SU-DHL-6 (cell line): ENCODE measurements at regions not wholly inside any gene's neighbourhood (a gene's known extent, or its start where the extent isn't known, plus 50 kb on each side); places are given as distances from the start of the nearest gene placed in this dataset.
A peak's percentile ranks its signal among the peaks of the same experiment; 100 is the strongest.

Experiments used
- H2AFZ ChIP-seq: fragments of 200-600 bp; sonication (generic); 2 replicates; pipeline ENCODE4 v1.6.1; 2014; ENCODE audit warnings: low read depth, mild to moderate bottlenecking, moderate library complexity, mixed read lengths, antibody characterized with exemption, low read length; ENCODE audit not compliant: severe bottlenecking
- H3F3A ChIP-seq: fragments of 200-600 bp; shearing (Covaris generic); 2 replicates; pipeline ENCODE4 v1.6.0; 2016; ENCODE audit warnings: antibody characterized with exemption, mild to moderate bottlenecking; ENCODE audit not compliant: insufficient read depth
- H3K27ac ChIP-seq: fragments of 200-600 bp; sonication (generic); 2 replicates; pipeline ENCODE4 v1.5.1; 2016; ENCODE audit warnings: low read depth, mild to moderate bottlenecking, low read length, moderate library complexity, mixed read lengths
- H3K27me3 ChIP-seq: fragments of 200-600 bp; sonication (generic), shearing (Covaris generic); 2 replicates; pipeline ENCODE4 v1.6.0; 2014; ENCODE audit warnings: mild to moderate bottlenecking, low read length
- H3K36me3 ChIP-seq: fragments of 200-600 bp; sonication (generic); 2 replicates; pipeline ENCODE4 v1.6.1; 2014; ENCODE audit warnings: mild to moderate bottlenecking, low read length, mixed read lengths
- H3K4me2 ChIP-seq: fragments of 300-600, 200-600 bp; shearing (Covaris generic), sonication (generic); 2 replicates; pipeline ENCODE4 v1.6.0; 2014; ENCODE audit warnings: low read length, low read depth, mild to moderate bottlenecking; ENCODE audit not compliant: poor library complexity, severe bottlenecking
- H3K4me3 ChIP-seq: fragments of 200-600 bp; sonication (generic); 2 replicates; pipeline ENCODE4 v1.5.1; 2014; ENCODE audit warnings: antibody characterized with exemption, low read length, mild to moderate bottlenecking, mixed read lengths; ENCODE audit not compliant: insufficient read depth, poor library complexity, severe bottlenecking
- H3K79me2 ChIP-seq: fragments of 200-600 bp; sonication (generic); 2 replicates; pipeline ENCODE4 v1.6.1; 2014; ENCODE audit warnings: mild to moderate bottlenecking, low read length, moderate library complexity; ENCODE audit not compliant: insufficient read depth
- H3K9ac ChIP-seq: fragments of 200-600 bp; sonication (generic); 2 replicates; pipeline ENCODE4 v1.7.0; 2014; ENCODE audit warnings: mild to moderate bottlenecking, low read length
- H3K9me2 ChIP-seq: fragments of 200-600 bp; sonication (generic); replicated peaks from 2 replicates; pipeline ENCODE4 v1.6.1; 2014; ENCODE audit warnings: low read length; ENCODE audit not compliant: insufficient read depth
- H3K9me3 ChIP-seq: fragments of 200-600 bp; sonication (generic); 2 replicates; pipeline ENCODE4 v1.6.1; 2014; ENCODE audit warnings: low read length, mixed read lengths; ENCODE audit not compliant: insufficient read depth
- H4K20me1 ChIP-seq: fragments of 200-600 bp; sonication (generic); 2 replicates; pipeline ENCODE4 v1.6.1; 2014; ENCODE audit warnings: low read depth, mild to moderate bottlenecking, antibody characterized with exemption, low read length, moderate library complexity, mixed read lengths
- CTCF ChIP-seq: fragments of 200-600 bp; sonication (generic); IDR thresholded peaks from one replicate; pipeline ENCODE4 v1.5.1; 2017; ENCODE audit warnings: antibody characterized with exemption, mild to moderate bottlenecking, low read length, moderate library complexity; ENCODE audit not compliant: insufficient read depth, poor library complexity, severe bottlenecking
- EZH2phosphoT487 ChIP-seq: fragments of 200-600 bp; sonication (generic), shearing (Covaris generic); conservative IDR thresholded peaks from 2 replicates; pipeline ENCODE4 v1.6.1; 2018; ENCODE audit warnings: mild to moderate bottlenecking, antibody characterized with exemption, low read length, moderate library complexity, mixed read lengths

- H4K20me1 ChIP-seq = no peaks in the 10 kb centered on the region
- H3K9ac ChIP-seq = no peak overlapping the region
- H3F3A ChIP-seq = no peaks in the 10 kb centered on the region
- no peak overlapping the region for H3K4me2 ChIP-seq
- no peak overlapping the region for H3K27ac ChIP-seq
- H3K36me3 ChIP-seq = no peaks in the 10 kb centered on the region
- H3K79me2 ChIP-seq = no peaks in the 10 kb centered on the region
- no peaks in the 10 kb centered on the region for H3K9me3 ChIP-seq
- H3K27me3 ChIP-seq = no peaks in the 10 kb centered on the region
- no peak overlapping the region for H3K4me3 ChIP-seq
- peak overlapping the region; percentile 44 for H2AFZ ChIP-seq
- TF ChIP-seq EZH2phosphoT487 = no peak
- no peak for TF ChIP-seq CTCF
- H3K9me2 ChIP-seq = no peaks in the 10 kb centered on the region
Measured at GRCh38 chr3:164360738-164361406, 717.4 kb downstream of the SI start.

GRCh38 chr3:164360078-164360578 is 718.2 kb downstream of the SI start:
- Histone ChIP-seq H3K4me2 (no peak overlapping the region), H3F3A (no peaks in the 10 kb centered on the region), H3K79me2 (no peaks in the 10 kb centered on the region), H3K36me3 (no peaks in the 10 kb centered on the region), H3K9me3 (no peaks in the 10 kb centered on the region), H2AFZ (peak overlapping the region; percentile 44), H3K9ac (no peak overlapping the region), H4K20me1 (no peaks in the 10 kb centered on the region), H3K27me3 (no peaks in the 10 kb centered on the region), H3K27ac (no peak overlapping the region), H3K4me3 (no peak overlapping the region), H3K9me2 (no peaks in the 10 kb centered on the region)
- TF ChIP-seq CTCF (no peak), EZH2phosphoT487 (no peak)

- Histone ChIP-seq H2AFZ (no peak overlapping the region), H3K36me3 (no peaks in the 10 kb centered on the region), H4K20me1 (no peaks in the 10 kb centered on the region), H3K4me3 (no peak overlapping the region), H3K9me3 (no peaks in the 10 kb centered on the region), H3K9ac (no peak overlapping the region), H3K4me2 (no peak overlapping the region), H3F3A (no peaks in the 10 kb centered on the region), H3K9me2 (no peaks in the 10 kb centered on the region), H3K27me3 (no peaks in the 10 kb centered on the region), H3K27ac (no peak overlapping the region), H3K79me2 (no peaks in the 10 kb centered on the region)
- TF ChIP-seq CTCF = no peak
- no peak for TF ChIP-seq EZH2phosphoT487
Measured at GRCh38 chr3:164352991-164353390, 725.3 kb downstream of the SI start.
